Retinal pigment epithelial cell (primary cell): ENCODE measurements at regions not wholly inside any gene's neighbourhood (a gene's known extent, or its start where the extent isn't known, plus 50 kb on each side); places are given as distances from the start of the nearest gene placed in this dataset.
"Not testable (repeated sequence)": the region's sequence is repeated elsewhere in the genome, so short reads cannot be mapped to it uniquely, and the experiment has no call there.

Experiments used
- DNase-seq: peaks from one replicate; pipeline ENCODE4 v3.0.0-alpha.2; 2010; ENCODE audit warnings: low read depth
- H3K4me3 ChIP-seq: 2 replicates; pipeline ENCODE4 v1.5.1; 2011; ENCODE audit warnings: mild to moderate bottlenecking, low read length, control low read depth, moderate library complexity
- CTCF ChIP-seq: conservative IDR thresholded peaks from 2 replicates; pipeline ENCODE4 v1.5.1; 2011; ENCODE audit warnings: low read depth, low read length, control low read depth, inconsistent platforms

- H3K4me3 ChIP-seq: no peak overlapping the region
- no peak for TF ChIP-seq CTCF
- no peak for DNase-seq
These were observed 306.5 kb downstream of the GATA3 start for GRCh38 chr10:8360814-8361509.

GRCh38 chr10:8361510-8361844, 307.0 kb downstream of the GATA3 start:
- TF ChIP-seq CTCF: no peak
- H3K4me3 ChIP-seq: no peak overlapping the region
- DNase-seq: no peak

- DNase-seq: no peak
- no peak overlapping the region for H3K4me3 ChIP-seq
These were observed 311.7 kb downstream of the GATA3 start for GRCh38 chr10:8365935-8366911.

GRCh38 chr10:8367672-8368411, 313.4 kb downstream of the GATA3 start:
- not testable (repeated sequence) for DNase-seq, H3K4me3 ChIP-seq

More at GRCh38 chr10:8365935-8366911, 311.7 kb downstream of the GATA3 start:
- TF ChIP-seq CTCF: no peak

- TF ChIP-seq CTCF: no peak
- H3K4me3 ChIP-seq: no peak overlapping the region
- DNase-seq: no peak
These were observed 315.2 kb downstream of the GATA3 start for GRCh38 chr10:8369666-8370065.

GRCh38 chr10:8374334-8374733, 319.8 kb downstream of the GATA3 start:
- DNase-seq: no peak
- no peak overlapping the region for H3K4me3 ChIP-seq
- TF ChIP-seq CTCF: no peak

- no peak overlapping the region for H3K4me3 ChIP-seq
- TF ChIP-seq CTCF: no peak
- DNase-seq: no peak
These were observed 320.6 kb downstream of the GATA3 start for GRCh38 chr10:8375137-8375536.
